SK-N-SH (cell line): ENCODE measurements at regions not wholly inside any gene's neighbourhood (a gene's known extent, or its start where the extent isn't known, plus 50 kb on each side); places are given as distances from the start of the nearest gene placed in this dataset.

Source experiments
- CTCF ChIA-PET: fragments of 300-600, 350-600 bp; formaldehyde crosslinking; extraction: SDS; loops from one replicate; lab custom pipeline; 2021; lab: Yijun Ruan, JAX
- POLR2A ChIA-PET: fragments of 350-600 bp; sonication (Branson Sonifier 250); formaldehyde crosslinking; extraction: SDS; loops from one replicate; lab custom pipeline; 2020; ENCODE audit warnings: antibody characterized with exemption, inconsistent platforms; lab: Yijun Ruan, JAX
- DNase-seq: peaks from one replicate; pipeline ENCODE4 v3.0.0; 2012
- H2AFZ ChIP-seq: fragments of 200-600 bp; sonication (generic); 2 replicates; pipeline ENCODE4 v1.8.1; 2016; ENCODE audit warnings: antibody characterized with exemption, mild to moderate bottlenecking, low read depth
- H3F3A ChIP-seq: fragments of 200-600 bp; sonication (generic); replicated peaks from 2 replicates; pipeline ENCODE3; 2016; ENCODE audit warnings: antibody characterized with exemption, mild to moderate bottlenecking; ENCODE audit not compliant: insufficient read depth
- H3K27ac ChIP-seq, 2 experiments: fragments of 200-500 bp in 1 of 2; fragments of 200-600 bp in 1 of 2; sonication (Bioruptor generic) in 1 of 2; sonication (generic), shearing (Covaris generic) in 1 of 2; 2 replicates each; pipeline versions ENCODE4 v1.5.1 to v1.6.1; 2014 to 2016; ENCODE audit warnings: low read depth in 2 of 2, inconsistent platforms in 1 of 2, low read length in 1 of 2, mild to moderate bottlenecking in 1 of 2, mixed read lengths in 1 of 2
- H3K27me3 ChIP-seq: fragments of 200-600 bp; sonication (generic), shearing (Covaris generic); 2 replicates; pipeline ENCODE4 v1.6.1; 2016; ENCODE audit warnings: mixed run types; ENCODE audit not compliant: insufficient read depth
- H3K36me3 ChIP-seq, 2 experiments: fragments of 200-500 bp in 1 of 2; fragments of 200-600 bp in 1 of 2; sonication (Bioruptor generic) in 1 of 2; sonication (generic) in 1 of 2; replicated peaks in 1 of 2; 2 replicates each; pipeline versions ENCODE3 to v1.5.1; 2014 to 2016; ENCODE audit warnings: low read length in 1 of 2, mild to moderate bottlenecking in 1 of 2; ENCODE audit not compliant: insufficient read depth in 2 of 2, control insufficient read depth in 1 of 2
- H3K4me1 ChIP-seq, 2 experiments: fragments of 200-500 bp in 1 of 2; fragments of 200-600 bp in 1 of 2; sonication (Bioruptor generic) in 1 of 2; sonication (generic), shearing (Covaris generic) in 1 of 2; 2 replicates each; pipeline versions ENCODE4 v1.5.1 to v1.6.1; 2014 to 2016; ENCODE audit warnings: low read depth in 1 of 2, low read length in 1 of 2, mixed run types in 1 of 2; ENCODE audit not compliant: insufficient read depth in 2 of 2, control insufficient read depth in 1 of 2
- H3K4me2 ChIP-seq: fragments of 200-600 bp; sonication (generic), shearing (Covaris generic); 2 replicates; pipeline ENCODE4 v1.6.1; 2017; ENCODE audit warnings: mixed run types
- H3K4me3 ChIP-seq, 2 experiments: fragments of 200-500 bp in 1 of 2; fragments of 200-600 bp in 1 of 2; sonication (Bioruptor generic) in 1 of 2; sonication (generic), shearing (Covaris generic) in 1 of 2; 2 replicates each; pipeline versions ENCODE4 v1.5.1 to v1.8.1; 2014 to 2016; ENCODE audit warnings: low read depth in 2 of 2, inconsistent platforms in 1 of 2, low read length in 1 of 2, mild to moderate bottlenecking in 1 of 2, mixed read lengths in 1 of 2, moderate library complexity in 1 of 2
- H3K79me2 ChIP-seq: fragments of 200-600 bp; sonication (generic); 2 replicates; pipeline ENCODE4 v1.8.1; 2017; ENCODE audit warnings: mild to moderate bottlenecking; ENCODE audit not compliant: insufficient read depth
- H3K9ac ChIP-seq: fragments of 200-600 bp; sonication (generic); 2 replicates; pipeline ENCODE4 v1.6.1; 2017; ENCODE audit warnings: mixed run types
- H3K9me2 ChIP-seq: fragments of 200-600 bp; sonication (generic); 2 replicates; pipeline ENCODE4 v1.6.1; 2017; ENCODE audit warnings: mixed run types
- H3K9me3 ChIP-seq: fragments of 200-600 bp; sonication (generic); 2 replicates; pipeline ENCODE4 v1.6.1; 2017; ENCODE audit warnings: mixed run types, mild to moderate bottlenecking, moderate library complexity
- H4K20me1 ChIP-seq: fragments of 200-600 bp; sonication (generic); 2 replicates; pipeline ENCODE4 v1.6.1; 2017; ENCODE audit warnings: mild to moderate bottlenecking, mixed run types; ENCODE audit not compliant: insufficient read depth
- CTCF ChIP-seq: fragments of 200-600 bp; sonication (generic); IDR thresholded peaks from 2 replicates; pipeline ENCODE4 v1.6.1; 2017; ENCODE audit warnings: antibody characterized with exemption, mild to moderate bottlenecking, moderate library complexity
- ELF1 ChIP-seq: IDR thresholded peaks from 2 replicates; pipeline ENCODE4 v1.4.0; 2012
- EP300 ChIP-seq, 2 experiments: IDR thresholded peaks; 2 replicates each; pipeline versions ENCODE4 v1.4.0 to v1.6.1; 2012; ENCODE audit warnings: borderline replicate concordance in 1 of 2, low read depth in 1 of 2, low read length in 1 of 2
- EZH2phosphoT487 ChIP-seq: fragments of 200-600 bp; sonication (generic); IDR thresholded peaks from 2 replicates; pipeline ENCODE4 v1.6.1; 2017; ENCODE audit warnings: low read depth, mixed run types, mild to moderate bottlenecking, antibody characterized with exemption, moderate library complexity, borderline replicate concordance
- GATA2 ChIP-seq: sonication (generic); formaldehyde crosslinking; IDR thresholded peaks from 2 replicates; pipeline ENCODE4 v1.5.0; 2020; ENCODE audit warnings: mild to moderate bottlenecking, missing genetic modification reagents
- JUND ChIP-seq: IDR thresholded peaks from 2 replicates; pipeline ENCODE4 v1.4.0; 2012
- NFIC ChIP-seq: IDR thresholded peaks from 2 replicates; pipeline ENCODE4 v1.4.0; 2012; ENCODE audit warnings: borderline replicate concordance
- NRF1 ChIP-seq: IDR thresholded peaks from 2 replicates; pipeline ENCODE4 v1.6.1; 2012; ENCODE audit warnings: low read depth, mild to moderate bottlenecking, low read length
- POLR2AphosphoS5 ChIP-seq: IDR thresholded peaks from 2 replicates; pipeline ENCODE4 v1.6.1; 2012; ENCODE audit warnings: low read depth, low read length
- RAD21 ChIP-seq: IDR thresholded peaks from 2 replicates; pipeline ENCODE4 v1.6.1; 2012; ENCODE audit warnings: mild to moderate bottlenecking, low read length
- RCOR1 ChIP-seq: fragments of 150-350 bp; IDR thresholded peaks from 2 replicates; pipeline ENCODE4 v1.6.1; 2017; ENCODE audit warnings: antibody characterized with exemption, low read length
- REST ChIP-seq: IDR thresholded peaks from 2 replicates; pipeline ENCODE4 v1.6.1; 2012; ENCODE audit warnings: mild to moderate bottlenecking, low read depth, low read length, moderate library complexity
- RXRA ChIP-seq: IDR thresholded peaks from 2 replicates; pipeline ENCODE4 v1.4.0; 2012; ENCODE audit warnings: low read depth, mild to moderate bottlenecking, borderline replicate concordance
- TEAD4 ChIP-seq: IDR thresholded peaks from 2 replicates; pipeline ENCODE4 v1.4.0; 2012; ENCODE audit warnings: mild to moderate bottlenecking, borderline replicate concordance; ENCODE audit not compliant: insufficient read depth
- USF1 ChIP-seq: IDR thresholded peaks from 2 replicates; pipeline ENCODE4 v1.4.0; 2012; ENCODE audit warnings: low read depth, borderline replicate concordance
- USF2 ChIP-seq: fragments of 150-350 bp; IDR thresholded peaks from 2 replicates; pipeline ENCODE4 v1.6.1; 2017; ENCODE audit warnings: antibody characterized with exemption, low read length, low read depth, borderline replicate concordance
- WGBS: methylation state at CpG from one replicate; pipeline ENCODE4 v1.1.6; 2017; ENCODE audit warnings: low lambda C conversion rate; 5-methylcytosine and 5-hydroxymethylcytosine counted together

- Histone ChIP-seq H3K4me3 (no peak overlapping the region), H3K9me2 (no peaks in the 10 kb centered on the region), H2AFZ (no peak overlapping the region), H3K79me2 (no peaks in the 10 kb centered on the region), H3F3A (no peaks in the 10 kb centered on the region), H3K27me3 (no peaks in the 10 kb centered on the region; the same call in 1 of the 2 replicates), H3K9ac (no peak overlapping the region), H3K9me3 (no peaks in the 10 kb centered on the region), H3K36me3 (no peaks in the 10 kb centered on the region), H3K4me2 (no peak overlapping the region), H3K4me1 (no peaks in the 10 kb centered on the region), H3K27ac (no peak overlapping the region), H4K20me1 (no peaks in the 10 kb centered on the region)
- DNase-seq = no peak
- ChIA-PET POLR2A (no interaction called here), CTCF (no interaction called here)
- WGBS = 24% methylated on average over 16 of the region's 22 CpGs
- TF ChIP-seq ELF1 = no peak
- TF ChIP-seq REST = no peak
- TF ChIP-seq CTCF = no peak
Measured at GRCh38 chr22:48886604-48887393, 940.9 kb downstream of the BRD1 start.

- Histone ChIP-seq H3F3A (no peaks in the 10 kb centered on the region), H3K9me3 (no peaks in the 10 kb centered on the region), H3K9me2 (no peaks in the 10 kb centered on the region), H3K27me3 (no peaks in the 10 kb centered on the region; the same call in 1 of the 2 replicates), H3K4me2 (no peak overlapping the region), H3K27ac (no peak overlapping the region), H3K36me3 (no peaks in the 10 kb centered on the region), H3K9ac (no peak overlapping the region), H3K79me2 (no peaks in the 10 kb centered on the region), H4K20me1 (no peaks in the 10 kb centered on the region), H3K4me1 (no peaks in the 10 kb centered on the region), H2AFZ (no peak overlapping the region), H3K4me3 (no peak overlapping the region)
- WGBS = 35% methylated on average over 6 of the region's 9 CpGs
- DNase-seq = no peak
- POLR2A ChIA-PET = no interaction called here
- CTCF ChIA-PET = no interaction called here
- TF ChIP-seq USF2 (no peak), GATA2 (CRISPR knock-in tag) (no peak), RCOR1 (no peak), NRF1 (no peak), EZH2phosphoT487 (no peak), NFIC (no peak), CTCF (no peak), RXRA (no peak), JUND (no peak), RAD21 (no peak), TEAD4 (no peak), EP300 (IDR thresholded peaks at IDR 0.05; ENCODE audit: borderline replicate concordance in 1 of 2, low read depth in 1 of 2, low read length in 1 of 2) (no peak), POLR2AphosphoS5 (no peak), USF1 (no peak)
Measured at GRCh38 chr22:48885919-48886305, 941.8 kb downstream of the BRD1 start.
